ENCODE measurements at regions not wholly inside any gene's neighbourhood (a gene's known extent, or its start where the extent isn't known, plus 50 kb on each side); places are given as distances from the start of the nearest gene placed in this dataset.

DNA sequence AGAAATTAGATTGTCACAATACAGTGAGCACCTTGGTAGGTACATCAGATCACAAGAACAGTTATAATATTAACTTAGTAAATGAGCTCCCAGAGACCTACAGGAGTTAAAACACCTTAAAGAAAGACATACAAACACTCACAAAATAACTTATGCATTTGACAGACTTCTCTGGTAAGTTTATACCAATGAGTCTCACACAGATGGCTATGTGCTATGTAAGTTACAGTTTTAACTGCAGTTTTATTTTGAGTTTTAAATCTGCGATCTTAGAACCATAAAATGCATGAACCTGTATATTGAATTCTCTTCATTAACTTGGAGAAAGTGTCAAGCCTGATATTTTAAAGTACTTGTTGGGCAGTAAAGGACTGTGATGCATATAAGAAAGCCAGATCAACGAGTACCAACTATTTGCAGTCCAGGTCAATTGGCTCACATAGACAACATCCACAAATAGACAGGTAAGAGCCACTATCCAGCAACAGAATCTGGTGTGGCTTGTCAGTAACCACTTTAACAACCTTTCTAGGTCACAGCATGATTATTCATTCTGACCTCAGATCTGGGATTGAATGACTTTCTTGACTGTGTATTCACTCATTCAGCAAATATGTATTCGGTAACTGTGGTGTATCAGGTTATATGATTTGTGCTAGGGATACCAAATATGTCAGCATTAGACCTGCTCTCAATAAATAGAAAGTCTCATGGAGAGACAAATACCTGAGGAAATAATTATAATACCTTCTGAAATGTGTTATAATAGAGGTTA, 856.6 kb upstream of the MGAT4C start:
- Histone ChIP-seq H3K27ac (ENCODE audit: insufficient read length, low read depth, low read length) (no peak overlapping the region), H3K4ac (ENCODE audit: low read depth, low read length) (no peak overlapping the region), H3K9ac (ENCODE audit: extremely low read depth, insufficient read length, low read length) (no peak overlapping the region), H3T11ph (ENCODE audit: low read length) (no peak overlapping the region), H3K14ac (ENCODE audit: insufficient read depth, low read length) (no peak overlapping the region), H4K91ac (ENCODE audit: insufficient read length, low read depth, low read length) (no peak overlapping the region), H3K56ac (ENCODE audit: insufficient read length, low read depth, low read length) (no peak overlapping the region), H3K4me1 (ENCODE audit: insufficient read depth, low read length) (no peaks in the 10 kb centered on the region), H4K5ac (ENCODE audit: insufficient read length, low read depth, low read length) (no peak overlapping the region), H2AK5ac (ENCODE audit: insufficient read length, low read length) (no peak overlapping the region), H3K23me2 (ENCODE audit: insufficient read length, low read depth, low read length, poor library complexity, severe bottlenecking) (no peaks in the 10 kb centered on the region), H2AFZ (ENCODE audit: low read length) (no peak overlapping the region), H3K4me2 (ENCODE audit: insufficient read depth, insufficient read length, low read length) (no peak overlapping the region), H3K23ac (ENCODE audit: insufficient read length, low read depth, low read length) (no peak overlapping the region), H2BK20ac (ENCODE audit: low read depth, low read length, poor library complexity, severe bottlenecking) (no peak overlapping the region), H2BK120ac (ENCODE audit: low read depth, low read length, poor library complexity, severe bottlenecking) (no peak overlapping the region), H2BK5ac (ENCODE audit: insufficient read length, low read length) (no peak overlapping the region), H3K79me2 (ENCODE audit: insufficient read depth, low read length) (no peaks in the 10 kb centered on the region), H3K18ac (ENCODE audit: insufficient read length, low read depth, low read length) (no peak overlapping the region), H2BK12ac (ENCODE audit: insufficient read length, low read depth, low read length) (no peak overlapping the region), H4K8ac (replicated peaks; ENCODE audit: insufficient read length, low read depth, low read length) (no peak overlapping the region), H3K9me3 (ENCODE audit: control insufficient read depth, low read depth, low read length) (no peaks in the 10 kb centered on the region), H3K79me1 (ENCODE audit: insufficient read depth, low read depth, low read length, poor library complexity, severe bottlenecking) (no peaks in the 10 kb centered on the region), H2BK15ac (ENCODE audit: low read depth, low read length) (no peak overlapping the region), H3K27me3 (ENCODE audit: insufficient read depth, low read length) (no peaks in the 10 kb centered on the region), H4K20me1 (ENCODE audit: control insufficient read depth, insufficient read depth, insufficient read length) (no peaks in the 10 kb centered on the region)
- no peak for DNase-seq
- Mint-ChIP-seq H3K27me3 (ENCODE audit: low read depth) (no peaks in the 10 kb centered on the region), H3K9me3 (no peaks in the 10 kb centered on the region; a peak in 1 of 5 replicates), H3K4me3 (no peak overlapping the region), H3K4me1 (peaks cover 22 to 32% of the 10 kb centered on the region in 2 experiments), H3K27ac (no peak overlapping the region), H3K36me3 (ENCODE audit: insufficient read depth in 1 of 3, low read depth in 3 of 3) (no peaks in the 10 kb centered on the region; a peak in 1 of 7 replicates)
- no CpG with 5 or more reads among the region's 3 CpGs for WGBS (ENCODE audit: extremely low coverage, insufficient read length, low lambda C conversion rate)
- no peak for TF ChIP-seq CTCF (conservative IDR thresholded peaks at IDR 0.05)
